HG03354 (cell line): ENCODE measurements at regions not wholly inside any gene's neighbourhood (a gene's known extent, or its start where the extent isn't known, plus 50 kb on each side); places are given as distances from the start of the nearest gene placed in this dataset.
"Not testable (repeated sequence)": the region's sequence is repeated elsewhere in the genome, so short reads cannot be mapped to it uniquely, and the experiment has no call there.

Source experiments
- ATAC-seq: cut with Tn5 transposase; IDR thresholded peaks from one replicate; pipeline ENCODE4 v1.9.1; 2021; ENCODE audit warnings: mild to moderate bottlenecking; ENCODE audit not compliant: unreplicated experiment, poor library complexity, severe bottlenecking

- ATAC-seq, result no peak
Observed at GRCh38 chr3:94758751-94759150, 695.9 kb downstream of the NSUN3 start.

- ATAC-seq, result no peak
Observed at GRCh38 chr3:94772402-94772801, 709.5 kb downstream of the NSUN3 start.

GRCh38 chr3:94775746-94776145 is 712.9 kb downstream of the NSUN3 start:
- no peak for ATAC-seq

GRCh38 chr3:94776401-94776915 is 713.6 kb downstream of the NSUN3 start:
- ATAC-seq, result no peak

- ATAC-seq, result no peak
Observed at GRCh38 chr3:94778289-94778688, 715.4 kb downstream of the NSUN3 start.

GRCh38 chr3:94778814-94779494 is 716.1 kb downstream of the NSUN3 start:
- no peak for ATAC-seq

GRCh38 chr3:94779699-94780098 is 716.8 kb downstream of the NSUN3 start:
- ATAC-seq, result no peak

- ATAC-seq, result no peak
Observed at GRCh38 chr3:94784274-94784673, 721.4 kb downstream of the NSUN3 start.

GRCh38 chr3:94787066-94787465 is 724.2 kb downstream of the NSUN3 start:
- ATAC-seq, result no peak

GRCh38 chr3:94787734-94788270 is 724.9 kb downstream of the NSUN3 start:
- no peak for ATAC-seq

- ATAC-seq, result no peak
Observed at GRCh38 chr3:94794563-94794962, 731.7 kb downstream of the NSUN3 start.

GRCh38 chr3:94799420-94800060 is 736.7 kb downstream of the NSUN3 start:
- no peak for ATAC-seq

- ATAC-seq, result no peak
Observed at GRCh38 chr3:94811836-94812235, 749.0 kb downstream of the NSUN3 start.

- ATAC-seq, result no peak
Observed at GRCh38 chr3:94821241-94821640, 758.4 kb downstream of the NSUN3 start.

- no peak for ATAC-seq
Observed at GRCh38 chr3:94822298-94822697, 759.4 kb downstream of the NSUN3 start.

GRCh38 chr3:94846251-94846650 is 783.4 kb downstream of the NSUN3 start:
- ATAC-seq, result not testable (repeated sequence)

- ATAC-seq, result peak; percentile 72
Observed at GRCh38 chr3:94862703-94863102, 799.8 kb downstream of the NSUN3 start.

GRCh38 chr3:94869059-94869547 is 806.2 kb downstream of the NSUN3 start:
- ATAC-seq, result no peak

GRCh38 chr3:94873751-94874150 is 810.9 kb downstream of the NSUN3 start:
- ATAC-seq, result no peak

GRCh38 chr3:94875149-94875548 is 812.3 kb downstream of the NSUN3 start:
- no peak for ATAC-seq

- no peak for ATAC-seq
Observed at GRCh38 chr3:94887065-94887464, 824.2 kb downstream of the NSUN3 start.
